C1 segment of cervical spinal cord (tissue), 14 donors: ENCODE measurements at regions not wholly inside any gene's neighbourhood (a gene's known extent, or its start where the extent isn't known, plus 50 kb on each side); places are given as distances from the start of the nearest gene placed in this dataset.
"Not testable (repeated sequence)": the region's sequence is repeated elsewhere in the genome, so short reads cannot be mapped to it uniquely, and the experiment has no call there.

ENCODE experiments used
- DNase-seq, 14 donors: peaks; one replicate each; lab custom pipeline; 2025; lab: John Stamatoyannopoulos, UW

DNA sequence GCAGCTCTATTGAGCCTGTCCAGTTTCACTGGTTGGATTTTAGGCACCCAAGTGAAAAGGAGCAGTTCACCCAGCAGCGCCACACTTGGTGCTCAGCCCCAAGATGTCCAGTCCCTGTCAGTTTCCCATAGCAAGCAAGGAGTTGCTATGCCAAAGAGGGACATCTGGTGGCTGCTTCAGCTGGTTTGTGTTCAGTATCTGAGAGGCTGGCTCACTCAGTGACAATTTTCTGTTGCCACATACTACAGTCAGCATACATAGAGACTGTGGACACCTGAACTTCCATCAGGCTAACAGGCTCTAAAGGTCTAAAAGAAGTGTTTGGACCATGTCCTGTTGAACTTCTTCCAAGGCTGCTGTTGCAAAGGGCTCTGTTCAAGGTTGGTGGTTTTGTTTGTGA lies 453.9 kb downstream of the RPIA start:
- not testable (repeated sequence) for DNase-seq

DNA sequence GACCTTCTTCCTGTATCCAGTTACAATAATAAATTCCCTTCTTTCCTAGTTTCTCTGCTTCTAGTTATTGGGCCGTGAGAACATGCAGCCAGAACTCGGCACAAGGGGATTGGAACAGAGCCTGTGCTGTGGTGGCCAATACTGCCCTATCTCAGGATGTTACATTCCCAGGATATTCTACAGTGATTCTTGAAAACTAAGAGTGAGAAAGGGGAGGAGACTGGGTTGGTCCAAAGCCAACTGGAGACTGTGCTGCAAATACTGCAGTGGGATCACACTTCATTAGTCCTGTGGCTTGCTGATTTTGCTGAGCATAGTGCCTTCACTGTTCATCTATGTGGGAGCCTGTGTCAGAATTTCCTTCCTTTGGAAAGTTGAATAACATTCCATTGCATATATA lies 456.8 kb downstream of the RPIA start:
- DNase-seq = not testable (repeated sequence)

DNA sequence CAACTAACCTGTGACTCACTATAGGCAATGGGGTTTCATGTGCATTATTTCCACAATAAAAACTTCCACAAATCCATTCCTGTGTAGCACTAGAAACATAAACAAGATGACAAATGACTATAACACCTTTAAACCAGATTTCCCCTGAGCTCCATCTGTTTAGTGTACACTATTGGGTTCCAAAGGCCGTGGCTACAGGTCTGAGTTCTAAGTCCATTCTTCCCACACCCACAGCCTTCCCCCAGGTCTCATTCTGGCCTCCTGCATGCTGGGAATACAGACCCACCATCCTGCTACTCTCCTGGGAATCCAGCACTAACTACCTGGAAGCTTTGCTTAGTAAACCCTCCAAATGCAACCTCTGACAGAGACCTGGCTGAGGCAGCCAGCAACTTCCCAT lies 460.2 kb downstream of the RPIA start:
- not testable (repeated sequence) for DNase-seq

DNA sequence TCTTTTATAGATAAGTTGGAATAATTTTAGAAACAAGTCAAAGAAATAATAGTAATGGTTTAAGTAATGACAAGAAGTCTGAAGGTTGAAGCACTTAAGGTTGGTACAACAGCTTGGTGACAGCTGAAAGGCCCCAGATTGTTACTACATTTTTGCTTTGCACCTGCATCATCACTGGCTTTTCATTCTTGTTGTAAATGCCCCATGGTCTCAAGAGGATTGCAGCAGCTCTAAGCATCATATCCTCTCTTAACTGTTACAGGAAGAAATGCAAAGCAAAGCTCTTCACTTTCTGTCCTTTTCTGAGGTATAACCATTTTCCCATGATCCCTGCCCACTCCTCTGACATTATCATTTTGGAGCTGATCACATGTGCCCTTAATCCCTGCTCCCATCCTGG lies 461.0 kb downstream of the RPIA start:
- not testable (repeated sequence) for DNase-seq

DNA sequence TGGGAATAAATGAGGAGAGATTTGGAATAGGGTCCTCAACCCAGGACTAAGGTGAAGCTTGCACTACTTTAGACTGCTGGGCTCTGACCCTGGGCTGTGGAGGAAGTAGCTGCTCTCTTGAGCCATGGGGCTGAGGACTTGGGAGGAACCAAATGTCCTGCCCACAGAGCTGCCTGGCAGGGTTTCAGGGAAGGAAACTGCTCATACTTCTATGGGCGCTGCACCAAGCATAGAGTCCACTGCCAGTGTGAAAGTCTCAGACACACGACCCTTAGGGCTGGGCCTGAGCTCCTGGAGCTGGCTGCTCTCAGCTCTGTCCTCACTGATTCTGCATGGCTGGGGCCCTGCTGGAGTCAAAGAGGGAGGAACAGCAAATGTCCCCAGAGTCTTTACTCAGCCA lies 461.7 kb downstream of the RPIA start:
- DNase-seq = not testable (repeated sequence)

DNA sequence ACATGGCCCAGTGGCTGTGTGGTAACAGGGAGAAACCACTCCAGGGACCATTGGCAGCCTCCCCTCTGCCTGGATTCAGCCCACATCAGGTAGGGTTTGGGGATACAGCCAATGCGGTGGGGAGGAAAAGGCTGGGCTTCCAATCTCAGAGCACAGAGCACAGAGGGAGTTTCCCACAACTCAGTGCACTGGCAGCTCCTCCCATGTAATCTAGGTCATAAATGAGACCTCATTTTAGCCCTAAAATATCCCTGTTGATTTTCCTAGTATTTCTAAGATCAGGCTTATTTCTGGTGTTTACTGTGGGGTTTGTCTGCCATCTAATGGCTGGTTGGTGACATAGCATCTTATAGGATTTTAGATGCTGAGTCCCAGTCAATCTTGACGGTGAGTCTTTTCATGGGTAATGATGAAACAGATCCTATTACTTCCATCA lies 462.8 kb downstream of the RPIA start:
- not testable (repeated sequence) for DNase-seq

DNA sequence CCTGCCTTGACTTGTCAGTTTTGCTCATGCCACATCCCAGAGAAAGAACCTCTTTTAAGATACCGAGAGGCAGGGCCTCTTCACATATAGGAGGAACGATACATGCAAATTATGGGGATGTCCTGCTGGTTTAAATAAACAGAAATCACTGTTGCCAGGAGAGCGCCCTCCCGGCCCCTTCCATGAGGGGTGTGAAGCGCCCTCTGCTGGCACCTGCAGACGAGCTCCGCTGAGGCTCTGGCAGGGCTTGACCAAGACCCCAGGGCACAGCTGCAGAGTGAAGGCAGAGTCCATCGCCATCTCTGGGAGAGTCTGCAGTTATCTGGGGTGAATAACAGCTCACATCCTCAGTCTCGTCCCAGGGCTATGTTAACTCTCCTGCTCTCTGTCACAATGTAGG lies 468.8 kb downstream of the RPIA start:
- DNase-seq = not testable (repeated sequence)

DNA sequence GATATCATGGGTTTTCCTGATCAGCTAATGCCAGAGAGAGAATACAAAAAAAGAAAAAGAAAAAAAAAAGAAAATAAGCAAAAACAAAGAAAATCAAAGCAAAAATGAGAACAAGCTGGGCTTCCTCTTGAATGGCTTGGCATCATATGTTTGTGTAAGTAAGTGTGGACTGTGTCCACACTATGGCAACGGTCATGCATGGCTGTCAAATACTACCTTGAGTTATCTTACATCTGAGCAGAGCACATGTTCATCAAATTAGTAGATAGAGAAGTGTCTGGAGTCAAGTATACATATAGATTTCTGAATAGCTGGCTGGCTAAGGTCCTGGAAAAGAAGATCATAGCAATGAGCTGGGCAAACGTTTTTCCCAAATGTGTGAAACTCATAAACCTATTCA lies 470.2 kb downstream of the RPIA start:
- DNase-seq = not testable (repeated sequence)

DNA sequence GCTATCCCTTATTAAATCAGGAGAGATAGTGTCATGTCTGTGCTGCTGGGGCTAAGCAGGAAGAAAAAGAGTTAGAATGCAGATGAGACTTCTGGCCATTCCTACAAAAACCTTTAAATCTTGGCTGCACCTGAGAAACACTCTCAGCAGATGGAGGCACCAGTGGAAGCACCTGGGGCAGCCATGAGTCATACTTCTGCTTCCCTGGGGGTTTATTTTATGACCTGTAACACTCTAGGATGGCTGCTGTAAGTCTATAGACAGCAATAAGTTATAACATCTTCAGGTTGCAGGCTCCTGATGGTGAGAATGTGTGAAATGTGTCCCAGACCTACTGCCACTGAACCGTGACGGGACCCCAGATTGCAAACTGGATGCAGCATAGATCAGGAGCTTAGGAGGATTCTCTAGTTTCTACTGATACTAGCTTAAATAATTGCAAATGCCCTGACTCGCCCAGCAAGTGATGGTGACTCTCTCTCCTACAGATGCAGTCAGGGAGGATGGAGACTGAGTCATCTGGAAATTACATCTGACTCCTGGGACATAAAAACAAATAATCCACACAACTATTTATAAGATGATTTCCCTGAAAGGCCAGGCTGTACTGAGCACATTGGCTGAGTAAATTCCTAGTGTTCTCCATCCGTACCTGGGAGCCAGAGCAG lies 479.2 kb downstream of the RPIA start:
- DNase-seq = not testable (repeated sequence)

DNA sequence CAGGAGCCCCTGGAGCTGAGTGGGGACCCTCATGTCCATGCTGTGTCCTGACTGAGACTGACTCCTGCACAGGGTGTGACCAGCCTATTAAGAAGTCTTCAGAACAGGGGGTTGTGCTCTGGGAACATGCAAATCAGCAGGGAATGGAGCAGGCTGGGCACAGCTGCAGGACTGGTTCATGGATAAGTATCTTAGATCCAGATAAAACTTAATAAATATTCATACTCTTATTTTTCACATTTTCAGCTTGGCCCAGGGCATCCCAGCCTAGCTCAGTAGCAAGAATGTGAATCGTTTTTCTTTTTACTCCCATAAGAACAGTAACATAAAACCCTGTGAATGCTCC lies 479.7 kb downstream of the RPIA start:
- DNase-seq = not testable (repeated sequence)

DNA sequence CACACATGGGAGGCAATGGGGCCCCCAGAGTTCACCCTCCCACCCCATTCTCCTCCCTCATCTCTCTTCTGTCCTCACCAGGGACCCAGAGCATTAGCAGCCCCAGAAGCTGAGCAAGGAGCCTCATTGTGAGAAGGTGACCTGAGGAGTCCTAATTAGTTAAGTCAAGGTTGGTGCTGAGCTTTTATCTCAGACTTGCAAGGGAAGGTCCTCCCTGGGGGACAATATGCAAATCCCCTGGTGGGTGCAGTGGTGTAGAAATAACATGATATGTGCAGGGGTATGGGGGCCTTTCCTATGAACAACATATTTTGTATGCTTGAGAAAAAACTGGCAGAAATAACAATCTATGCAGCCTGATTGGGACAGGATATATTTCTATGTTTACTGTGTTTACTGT lies 485.5 kb downstream of the RPIA start:
- DNase-seq = not testable (repeated sequence)

DNA sequence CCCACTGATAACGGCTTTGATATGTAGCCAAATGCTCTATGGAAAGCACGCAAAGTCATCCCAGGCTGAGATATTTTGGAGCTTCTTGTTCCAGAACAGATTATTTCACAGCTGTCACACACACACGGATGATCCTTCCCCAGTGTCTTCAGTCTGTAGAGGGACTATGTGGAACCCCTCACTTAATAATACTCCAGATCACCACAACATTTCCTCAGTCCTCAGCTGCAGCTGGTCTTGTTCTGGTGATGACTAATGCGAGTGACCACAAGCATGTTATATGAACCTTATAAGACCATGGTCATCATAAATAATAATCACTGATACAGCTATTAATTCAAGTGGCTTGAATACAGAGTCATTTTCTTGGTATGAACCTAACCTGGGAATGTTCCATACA lies 490.7 kb downstream of the RPIA start:
- DNase-seq = not testable (repeated sequence)

DNA sequence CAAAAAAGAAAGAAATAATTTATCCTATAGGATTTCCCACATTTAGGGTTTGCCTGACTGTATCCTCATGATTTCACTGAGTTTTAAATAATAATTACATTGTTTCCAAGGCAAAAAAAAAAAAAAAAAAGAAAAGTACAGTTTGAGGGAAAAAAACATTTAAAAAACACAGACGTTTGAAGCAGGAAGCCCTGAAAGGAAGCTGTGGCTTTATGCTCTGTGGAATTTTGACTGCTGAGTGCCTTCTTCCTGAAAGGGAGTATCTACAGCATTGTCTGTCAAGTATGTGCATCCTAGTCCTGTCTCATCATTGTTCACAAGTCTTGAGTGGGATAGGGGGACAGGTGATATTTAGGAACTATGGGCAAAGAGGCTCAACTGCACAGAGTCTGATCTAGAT lies 493.3 kb downstream of the RPIA start:
- DNase-seq = not testable (repeated sequence)

DNA sequence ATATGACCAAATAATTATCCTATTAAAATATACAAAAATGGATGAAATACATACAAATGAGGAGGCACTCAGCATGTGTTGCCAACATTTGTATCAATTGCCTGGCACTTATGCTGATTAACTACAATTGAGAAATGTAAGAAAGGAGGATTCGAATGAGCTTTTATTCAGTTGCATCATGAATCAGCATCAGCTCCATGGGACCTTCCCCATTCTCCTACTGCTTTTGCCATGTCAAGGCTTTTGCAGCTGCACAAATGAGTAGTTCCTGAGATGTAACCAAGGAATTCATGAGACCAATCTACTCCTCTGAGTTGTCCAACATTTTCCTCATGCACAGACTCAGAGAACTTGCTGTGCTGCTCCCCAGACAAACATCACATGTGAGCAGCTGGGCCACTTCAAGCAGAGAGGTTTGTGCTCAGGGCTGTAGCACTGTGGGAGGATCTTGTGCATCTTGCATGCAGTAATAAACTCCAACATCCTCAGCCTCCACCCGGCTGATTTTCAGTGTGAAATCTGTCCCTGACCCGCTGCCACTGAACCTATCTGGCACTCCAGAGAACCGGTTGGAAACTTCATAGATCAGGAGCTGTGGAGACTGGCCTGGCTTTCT lies 504.3 kb downstream of the RPIA start:
- DNase-seq = not testable (repeated sequence)

DNA sequence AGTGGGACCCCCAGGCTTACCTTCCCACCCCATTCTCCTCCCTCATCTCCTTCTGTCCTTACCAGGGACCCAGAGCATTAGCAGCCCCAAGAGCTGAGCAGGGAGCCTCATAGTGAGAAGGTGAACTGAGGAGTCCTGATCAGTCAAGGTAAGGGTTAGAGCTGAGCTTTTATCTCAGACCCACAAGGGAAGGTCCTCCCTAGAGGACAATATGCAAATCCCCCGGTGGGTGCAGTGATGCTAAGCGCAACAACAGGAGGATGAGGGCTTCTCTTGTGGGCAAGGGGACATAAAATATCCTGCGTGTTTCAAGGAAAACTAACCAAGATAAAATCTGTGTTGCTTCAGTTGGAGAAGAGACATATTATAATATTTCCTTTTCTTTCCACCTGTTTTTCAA lies 505.2 kb downstream of the RPIA start:
- not testable (repeated sequence) for DNase-seq

DNA sequence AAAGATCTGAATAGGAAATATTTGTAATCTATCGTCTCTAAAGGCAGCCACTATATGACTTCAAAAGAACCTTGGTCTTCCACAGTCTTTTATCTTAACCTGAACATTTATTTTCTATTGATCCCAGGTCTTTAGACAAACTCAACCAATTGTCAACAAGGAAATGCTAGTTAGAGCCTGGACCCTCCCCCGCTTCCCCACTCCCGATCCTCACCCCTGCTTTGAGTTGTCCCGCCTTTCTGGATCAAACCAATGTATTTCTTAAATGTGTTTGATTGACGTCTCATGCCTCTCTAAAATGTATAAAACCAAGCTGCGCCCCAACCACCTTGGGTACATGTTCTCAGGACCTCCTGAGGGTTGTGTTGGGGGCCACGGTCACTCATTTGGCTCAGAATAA lies 506.6 kb downstream of the RPIA start:
- not testable (repeated sequence) for DNase-seq

DNA sequence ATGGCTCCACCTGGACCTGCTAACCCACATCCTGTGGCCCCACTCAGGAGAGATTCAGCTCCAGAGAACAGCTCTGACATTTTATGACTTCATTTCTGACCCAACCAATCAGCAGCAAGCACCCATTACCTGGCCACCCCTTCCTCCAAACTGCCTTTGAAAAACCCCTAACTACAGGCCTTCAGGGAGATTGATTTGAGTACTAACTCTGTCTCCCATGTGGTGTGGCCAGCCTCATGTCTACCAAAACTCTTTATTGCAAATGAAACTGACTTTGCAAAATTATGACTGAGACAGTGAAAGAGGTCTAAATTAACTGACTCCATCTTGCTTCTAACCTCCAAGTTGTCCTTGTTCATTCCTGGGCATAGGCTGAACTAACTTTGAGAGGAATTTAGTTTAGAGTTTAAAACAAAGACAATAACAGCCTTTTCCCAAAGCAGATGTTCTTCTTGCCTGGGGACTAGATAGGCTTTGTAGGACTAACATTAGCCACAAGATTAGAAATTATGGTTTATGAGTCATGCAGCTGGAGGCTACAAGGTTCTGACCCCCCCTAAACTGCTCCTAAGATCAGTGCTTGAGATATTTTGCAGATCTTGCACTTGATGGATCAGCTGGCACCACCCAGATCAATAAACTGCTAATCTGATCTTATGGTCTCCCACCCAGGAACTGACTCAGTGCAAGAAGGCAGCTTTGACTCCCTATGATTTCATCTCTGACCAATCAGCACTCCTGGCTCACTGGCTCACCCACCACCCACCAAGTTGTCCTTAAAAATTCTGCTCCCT lies 508.2 kb downstream of the RPIA start:
- DNase-seq = not testable (repeated sequence)

DNA sequence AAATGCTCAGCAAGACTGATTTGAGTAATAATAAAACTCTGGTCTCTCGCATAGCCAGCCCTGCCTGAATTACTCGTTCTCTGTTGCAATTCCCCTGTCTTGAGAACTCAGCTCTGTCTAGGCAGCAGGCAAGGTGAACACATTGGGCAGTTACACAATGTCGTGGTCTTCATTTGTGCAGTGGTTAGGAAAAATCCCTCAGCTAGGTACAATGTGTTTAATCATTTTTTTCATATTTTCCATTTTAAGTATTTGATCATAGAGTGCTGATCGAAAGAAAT lies 508.7 kb downstream of the RPIA start:
- DNase-seq = not testable (repeated sequence)

DNA sequence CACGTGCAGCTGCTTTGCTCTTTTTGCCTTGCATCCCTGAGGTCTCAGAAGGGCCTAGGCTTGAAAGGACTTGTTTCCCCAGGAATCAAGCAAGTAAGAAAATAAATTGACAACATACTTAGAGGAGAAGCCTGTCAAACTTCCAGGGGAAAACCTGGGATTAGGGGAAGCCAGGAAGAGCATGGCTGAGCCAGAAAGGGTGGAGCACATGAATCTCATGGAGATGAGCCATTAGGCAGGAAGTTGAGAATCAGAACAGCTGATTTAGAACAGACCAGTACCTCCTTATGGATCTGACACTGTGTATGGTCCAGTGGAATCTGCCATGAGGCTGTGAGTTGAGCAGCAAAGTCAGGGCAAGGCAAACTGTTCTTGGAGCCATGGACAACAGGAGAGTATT lies 511.0 kb downstream of the RPIA start:
- not testable (repeated sequence) for DNase-seq

DNA sequence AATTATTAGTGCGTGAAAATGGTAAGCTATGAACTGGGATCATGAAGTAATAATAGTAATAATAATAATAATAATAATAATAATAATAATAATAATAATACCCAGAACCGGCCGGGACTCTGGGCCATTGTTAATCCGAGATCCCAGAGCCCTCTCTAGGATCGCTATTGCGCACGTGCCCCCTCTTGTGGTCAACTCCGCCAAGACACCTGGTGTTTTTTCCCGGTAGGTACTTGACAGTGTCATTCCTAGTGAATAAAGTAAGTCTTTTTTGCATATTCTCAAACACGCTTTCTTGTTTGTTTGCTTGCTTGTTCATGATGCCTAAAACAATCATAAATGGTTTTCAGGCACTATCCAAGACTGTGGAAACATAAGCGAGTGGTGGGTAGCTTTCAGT lies 513.7 kb downstream of the RPIA start:
- not testable (repeated sequence) for DNase-seq

DNA sequence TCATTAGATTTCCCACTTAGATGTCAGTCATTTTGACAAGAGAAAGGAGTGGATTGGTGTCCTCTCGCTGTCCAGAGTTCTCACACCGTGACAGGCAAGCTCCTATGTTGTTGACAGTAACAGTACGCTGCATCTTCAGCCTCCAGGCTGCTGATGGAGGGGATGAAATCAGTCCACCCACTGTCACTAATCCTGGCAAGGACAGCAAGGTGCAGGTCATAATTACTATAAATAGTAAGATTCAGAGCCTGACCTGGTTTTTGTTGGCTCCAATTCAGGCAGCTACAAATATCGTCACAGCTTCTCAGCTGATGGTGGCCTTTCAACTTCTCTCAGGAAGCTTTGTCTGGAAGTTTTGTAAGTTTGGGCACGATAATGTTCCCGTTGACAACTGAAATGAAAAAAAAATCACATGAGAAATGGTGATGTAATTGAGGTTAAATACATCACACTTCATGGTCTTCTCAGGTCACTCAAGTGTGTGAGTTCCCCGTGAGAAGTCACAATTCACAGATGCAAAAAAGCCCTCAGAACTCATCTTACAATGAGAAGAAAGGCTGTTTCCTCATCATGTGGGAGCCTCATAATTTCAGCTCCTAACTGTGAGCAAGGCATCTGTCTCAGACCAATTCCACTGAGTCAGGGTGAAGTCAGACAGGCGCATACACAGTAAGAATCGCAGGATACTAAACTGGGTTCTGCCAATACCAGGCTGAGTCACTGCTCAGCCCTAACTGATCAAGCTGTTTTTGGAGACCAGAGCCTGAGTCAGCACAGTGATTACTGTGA lies 516.9 kb downstream of the RPIA start:
- not testable (repeated sequence) for DNase-seq

DNA sequence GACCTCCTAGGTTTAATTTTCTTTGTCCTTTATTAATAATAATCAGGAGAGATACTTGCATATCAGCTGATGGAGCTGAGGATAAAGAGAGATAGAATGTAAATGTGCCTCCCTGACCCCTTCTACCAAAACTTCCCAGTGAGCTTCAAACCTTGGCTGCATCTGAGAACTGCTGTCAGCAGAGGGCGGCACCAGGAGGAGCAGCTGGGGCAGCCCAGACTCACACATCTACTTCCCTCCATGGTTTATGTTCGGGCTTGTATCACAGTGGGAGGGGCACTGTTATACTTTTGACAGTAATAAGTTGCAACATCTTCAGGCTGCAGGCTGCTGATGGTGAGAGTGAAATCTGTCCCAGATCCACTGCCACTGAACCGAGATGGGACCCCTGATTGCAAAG lies 521.7 kb downstream of the RPIA start:
- peak in 1 of 14 donors; percentile 3 for DNase-seq
